ENCODE measurements at regions not wholly inside any gene's neighbourhood (a gene's known extent, or its start where the extent isn't known, plus 50 kb on each side); places are given as distances from the start of the nearest gene placed in this dataset.

DNA sequence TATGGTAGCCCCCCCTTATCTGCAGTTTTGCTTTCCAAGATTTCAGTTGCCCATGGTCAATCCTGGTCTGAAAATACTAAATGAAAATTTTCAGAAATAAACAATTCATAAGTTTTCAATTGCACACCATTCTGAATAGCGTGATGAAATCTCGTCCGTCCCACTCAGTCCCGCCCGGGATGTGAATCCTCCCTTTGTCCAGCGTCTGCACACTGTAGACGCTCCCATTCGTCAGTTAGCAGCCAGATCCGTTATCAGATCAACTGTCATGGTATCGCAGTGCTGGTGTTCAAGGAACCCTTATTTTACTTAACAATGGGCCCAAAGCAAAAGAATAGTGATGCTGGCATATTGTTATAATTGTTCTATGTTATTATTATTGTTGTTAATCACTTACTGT is 98.6 kb downstream of the TMEM215 start:
- no peak for TF ChIP-seq ARNT (IDR thresholded peaks at IDR 0.05)
- TF ChIP-seq SUZ12 (IDR thresholded peaks at IDR 0.05), result no peak
- no peak for TF ChIP-seq TARDBP (IDR thresholded peaks at IDR 0.05)
- TF ChIP-seq SP1 (IDR thresholded peaks at IDR 0.05), result no peak
- TF ChIP-seq HDGF (IDR thresholded peaks at IDR 0.05; ENCODE audit: borderline replicate concordance), result no peak
- no peak for TF ChIP-seq CTBP1 (IDR thresholded peaks at IDR 0.05; ENCODE audit: borderline replicate concordance)
- no peak for TF ChIP-seq BHLHE40 (IDR thresholded peaks at IDR 0.05; ENCODE audit: borderline replicate concordance)
- no peak for TF ChIP-seq ELF4 (IDR thresholded peaks at IDR 0.05)
